SK-N-SH (cell line): ENCODE measurements at regions not wholly inside any gene's neighbourhood (a gene's known extent, or its start where the extent isn't known, plus 50 kb on each side); places are given as distances from the start of the nearest gene placed in this dataset.

ENCODE experiments used
- CTCF ChIA-PET: fragments of 300-600, 350-600 bp; formaldehyde crosslinking; extraction: SDS; loops from one replicate; lab custom pipeline; 2021; lab: Yijun Ruan, JAX
- POLR2A ChIA-PET: fragments of 350-600 bp; sonication (Branson Sonifier 250); formaldehyde crosslinking; extraction: SDS; loops from one replicate; lab custom pipeline; 2020; ENCODE audit warnings: antibody characterized with exemption, inconsistent platforms; lab: Yijun Ruan, JAX
- DNase-seq: peaks from one replicate; pipeline ENCODE4 v3.0.0; 2012
- H2AFZ ChIP-seq: fragments of 200-600 bp; sonication (generic); 2 replicates; pipeline ENCODE4 v1.8.1; 2016; ENCODE audit warnings: antibody characterized with exemption, mild to moderate bottlenecking, low read depth
- H3F3A ChIP-seq: fragments of 200-600 bp; sonication (generic); replicated peaks from 2 replicates; pipeline ENCODE3; 2016; ENCODE audit warnings: antibody characterized with exemption, mild to moderate bottlenecking; ENCODE audit not compliant: insufficient read depth
- H3K27ac ChIP-seq, 2 experiments: fragments of 200-500 bp in 1 of 2; fragments of 200-600 bp in 1 of 2; sonication (Bioruptor generic) in 1 of 2; sonication (generic), shearing (Covaris generic) in 1 of 2; 2 replicates each; pipeline versions ENCODE4 v1.5.1 to v1.6.1; 2014 to 2016; ENCODE audit warnings: low read depth in 2 of 2, inconsistent platforms in 1 of 2, low read length in 1 of 2, mild to moderate bottlenecking in 1 of 2, mixed read lengths in 1 of 2
- H3K27me3 ChIP-seq: fragments of 200-600 bp; sonication (generic), shearing (Covaris generic); 2 replicates; pipeline ENCODE4 v1.6.1; 2016; ENCODE audit warnings: mixed run types; ENCODE audit not compliant: insufficient read depth
- H3K36me3 ChIP-seq, 2 experiments: fragments of 200-500 bp in 1 of 2; fragments of 200-600 bp in 1 of 2; sonication (Bioruptor generic) in 1 of 2; sonication (generic) in 1 of 2; replicated peaks in 1 of 2; 2 replicates each; pipeline versions ENCODE3 to v1.5.1; 2014 to 2016; ENCODE audit warnings: low read length in 1 of 2, mild to moderate bottlenecking in 1 of 2; ENCODE audit not compliant: insufficient read depth in 2 of 2, control insufficient read depth in 1 of 2
- H3K4me1 ChIP-seq, 2 experiments: fragments of 200-500 bp in 1 of 2; fragments of 200-600 bp in 1 of 2; sonication (Bioruptor generic) in 1 of 2; sonication (generic), shearing (Covaris generic) in 1 of 2; 2 replicates each; pipeline versions ENCODE4 v1.5.1 to v1.6.1; 2014 to 2016; ENCODE audit warnings: low read depth in 1 of 2, low read length in 1 of 2, mixed run types in 1 of 2; ENCODE audit not compliant: insufficient read depth in 2 of 2, control insufficient read depth in 1 of 2
- H3K4me2 ChIP-seq: fragments of 200-600 bp; sonication (generic), shearing (Covaris generic); 2 replicates; pipeline ENCODE4 v1.6.1; 2017; ENCODE audit warnings: mixed run types
- H3K4me3 ChIP-seq, 2 experiments: fragments of 200-500 bp in 1 of 2; fragments of 200-600 bp in 1 of 2; sonication (Bioruptor generic) in 1 of 2; sonication (generic), shearing (Covaris generic) in 1 of 2; 2 replicates each; pipeline versions ENCODE4 v1.5.1 to v1.8.1; 2014 to 2016; ENCODE audit warnings: low read depth in 2 of 2, inconsistent platforms in 1 of 2, low read length in 1 of 2, mild to moderate bottlenecking in 1 of 2, mixed read lengths in 1 of 2, moderate library complexity in 1 of 2
- H3K79me2 ChIP-seq: fragments of 200-600 bp; sonication (generic); 2 replicates; pipeline ENCODE4 v1.8.1; 2017; ENCODE audit warnings: mild to moderate bottlenecking; ENCODE audit not compliant: insufficient read depth
- H3K9ac ChIP-seq: fragments of 200-600 bp; sonication (generic); 2 replicates; pipeline ENCODE4 v1.6.1; 2017; ENCODE audit warnings: mixed run types
- H3K9me2 ChIP-seq: fragments of 200-600 bp; sonication (generic); 2 replicates; pipeline ENCODE4 v1.6.1; 2017; ENCODE audit warnings: mixed run types
- H3K9me3 ChIP-seq: fragments of 200-600 bp; sonication (generic); 2 replicates; pipeline ENCODE4 v1.6.1; 2017; ENCODE audit warnings: mixed run types, mild to moderate bottlenecking, moderate library complexity
- H4K20me1 ChIP-seq: fragments of 200-600 bp; sonication (generic); 2 replicates; pipeline ENCODE4 v1.6.1; 2017; ENCODE audit warnings: mild to moderate bottlenecking, mixed run types; ENCODE audit not compliant: insufficient read depth
- ELF1 ChIP-seq: IDR thresholded peaks from 2 replicates; pipeline ENCODE4 v1.4.0; 2012
- FOSL2 ChIP-seq: IDR thresholded peaks from 2 replicates; pipeline ENCODE4 v1.4.0; 2012; ENCODE audit warnings: low read depth, mild to moderate bottlenecking, moderate library complexity, borderline replicate concordance
- GATA2 ChIP-seq: sonication (generic); formaldehyde crosslinking; IDR thresholded peaks from 2 replicates; pipeline ENCODE4 v1.5.0; 2020; ENCODE audit warnings: mild to moderate bottlenecking, missing genetic modification reagents
- JUND ChIP-seq: IDR thresholded peaks from 2 replicates; pipeline ENCODE4 v1.4.0; 2012
- MEF2A ChIP-seq: IDR thresholded peaks from 2 replicates; pipeline ENCODE4 v1.4.0; 2012; ENCODE audit warnings: low read depth, borderline replicate concordance
- MXI1 ChIP-seq: IDR thresholded peaks from 2 replicates; pipeline ENCODE4 v1.6.1; 2012; ENCODE audit warnings: mild to moderate bottlenecking, low read depth, low read length, improper control_type of control experiment
- NFIC ChIP-seq: IDR thresholded peaks from 2 replicates; pipeline ENCODE4 v1.4.0; 2012; ENCODE audit warnings: borderline replicate concordance
- POLR2AphosphoS5 ChIP-seq: IDR thresholded peaks from 2 replicates; pipeline ENCODE4 v1.6.1; 2012; ENCODE audit warnings: low read depth, low read length
- RAD21 ChIP-seq: IDR thresholded peaks from 2 replicates; pipeline ENCODE4 v1.6.1; 2012; ENCODE audit warnings: mild to moderate bottlenecking, low read length
- RCOR1 ChIP-seq: fragments of 150-350 bp; IDR thresholded peaks from 2 replicates; pipeline ENCODE4 v1.6.1; 2017; ENCODE audit warnings: antibody characterized with exemption, low read length
- RXRA ChIP-seq: IDR thresholded peaks from 2 replicates; pipeline ENCODE4 v1.4.0; 2012; ENCODE audit warnings: low read depth, mild to moderate bottlenecking, borderline replicate concordance
- SIN3A ChIP-seq: IDR thresholded peaks from 2 replicates; pipeline ENCODE4 v1.6.1; 2012; ENCODE audit warnings: low read depth, mild to moderate bottlenecking, low read length, moderate library complexity, borderline replicate concordance
- SMC3 ChIP-seq: IDR thresholded peaks from 2 replicates; pipeline ENCODE4 v1.6.1; 2012; ENCODE audit warnings: low read depth, low read length, improper control_type of control experiment
- TAF1 ChIP-seq: IDR thresholded peaks from 2 replicates; pipeline ENCODE4 v1.6.1; 2012; ENCODE audit warnings: low read depth, mild to moderate bottlenecking, low read length, moderate library complexity, borderline replicate concordance
- WGBS: methylation state at CpG from one replicate; pipeline ENCODE4 v1.1.6; 2017; ENCODE audit warnings: low lambda C conversion rate; 5-methylcytosine and 5-hydroxymethylcytosine counted together
- TF ChIP-seq, protein P1 (sequence below): fragments of 150-350 bp; IDR thresholded peaks from 2 replicates; pipeline ENCODE4 v1.6.1; 2016; ENCODE audit warnings: mild to moderate bottlenecking, low read depth, low read length
- TF ChIP-seq, protein P2 (sequence below): fragments of 200-600 bp; sonication (generic); IDR thresholded peaks from 2 replicates; pipeline ENCODE4 v1.6.1; 2017; ENCODE audit warnings: antibody characterized with exemption, mild to moderate bottlenecking, moderate library complexity
- TF ChIP-seq, protein P3 (sequence below): IDR thresholded peaks from 2 replicates; pipeline ENCODE4 v1.4.0; 2012; ENCODE audit warnings: low read depth, borderline replicate concordance
- TF ChIP-seq, protein P4 (sequence below): IDR thresholded peaks from 2 replicates; pipeline ENCODE4; 2012
- TF ChIP-seq, protein P5 (sequence below): IDR thresholded peaks from 2 replicates; pipeline ENCODE4 v1.4.0; 2012; ENCODE audit warnings: low read depth
- TF ChIP-seq, protein P6 (sequence below): fragments of 150-350 bp; IDR thresholded peaks from 2 replicates; pipeline ENCODE4 v1.6.1; 2017; ENCODE audit warnings: antibody characterized with exemption, low read length, low read depth, borderline replicate concordance

DNA sequence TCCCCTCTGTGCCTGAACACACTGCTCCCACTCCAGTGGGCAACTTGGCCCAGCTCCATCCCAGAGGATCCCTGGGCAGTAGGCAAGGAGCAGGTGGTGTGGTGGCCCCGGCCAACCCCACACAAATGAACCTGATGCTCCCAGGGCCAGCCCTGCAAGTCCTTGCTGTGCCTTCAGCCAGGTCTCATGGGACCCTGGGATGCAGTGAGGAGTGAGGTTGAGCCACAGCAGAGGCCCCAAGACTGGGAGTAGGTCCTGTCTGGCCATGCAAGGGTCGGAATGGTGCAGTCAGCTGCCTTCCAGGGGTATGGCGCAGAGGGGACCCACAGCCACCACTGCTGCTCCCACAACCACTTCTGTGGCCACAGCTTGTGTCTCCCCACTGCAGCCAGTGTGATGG lies 234.5 kb upstream of the DKK2 start:
- H3F3A ChIP-seq: no peaks in the 10 kb centered on the region
- no peak overlapping the region for H3K4me3 ChIP-seq
- no peaks in the 10 kb centered on the region for H3K36me3 ChIP-seq
- H3K9ac ChIP-seq: no peak overlapping the region
- TF ChIP-seq SIN3A (no peak), MXI1 (no peak), ELF1 (no peak), NFIC (no peak), GATA2 (CRISPR knock-in tag) (no peak)
- TF ChIP-seq, protein P1, sequence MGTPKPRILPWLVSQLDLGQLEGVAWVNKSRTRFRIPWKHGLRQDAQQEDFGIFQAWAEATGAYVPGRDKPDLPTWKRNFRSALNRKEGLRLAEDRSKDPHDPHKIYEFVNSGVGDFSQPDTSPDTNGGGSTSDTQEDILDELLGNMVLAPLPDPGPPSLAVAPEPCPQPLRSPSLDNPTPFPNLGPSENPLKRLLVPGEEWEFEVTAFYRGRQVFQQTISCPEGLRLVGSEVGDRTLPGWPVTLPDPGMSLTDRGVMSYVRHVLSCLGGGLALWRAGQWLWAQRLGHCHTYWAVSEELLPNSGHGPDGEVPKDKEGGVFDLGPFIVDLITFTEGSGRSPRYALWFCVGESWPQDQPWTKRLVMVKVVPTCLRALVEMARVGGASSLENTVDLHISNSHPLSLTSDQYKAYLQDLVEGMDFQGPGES: no peak
- H3K4me2 ChIP-seq: no peak overlapping the region
- no peak overlapping the region for H2AFZ ChIP-seq
- no peaks in the 10 kb centered on the region for H3K79me2 ChIP-seq
- no peaks in the 10 kb centered on the region for H4K20me1 ChIP-seq
- H3K9me3 ChIP-seq: no peaks in the 10 kb centered on the region
- H3K27ac ChIP-seq: no peak overlapping the region
- peaks cover 0 to 2% of the 10 kb centered on the region in 2 experiments; a peak in 2 of 4 replicates for H3K4me1 ChIP-seq
- DNase-seq: no peak
- no peaks in the 10 kb centered on the region for H3K27me3 ChIP-seq
- ChIA-PET CTCF (no interaction called here), POLR2A (no interaction called here)
- no peaks in the 10 kb centered on the region for H3K9me2 ChIP-seq
- 83% methylated on average over 1 of the region's 3 CpGs for WGBS

DNA sequence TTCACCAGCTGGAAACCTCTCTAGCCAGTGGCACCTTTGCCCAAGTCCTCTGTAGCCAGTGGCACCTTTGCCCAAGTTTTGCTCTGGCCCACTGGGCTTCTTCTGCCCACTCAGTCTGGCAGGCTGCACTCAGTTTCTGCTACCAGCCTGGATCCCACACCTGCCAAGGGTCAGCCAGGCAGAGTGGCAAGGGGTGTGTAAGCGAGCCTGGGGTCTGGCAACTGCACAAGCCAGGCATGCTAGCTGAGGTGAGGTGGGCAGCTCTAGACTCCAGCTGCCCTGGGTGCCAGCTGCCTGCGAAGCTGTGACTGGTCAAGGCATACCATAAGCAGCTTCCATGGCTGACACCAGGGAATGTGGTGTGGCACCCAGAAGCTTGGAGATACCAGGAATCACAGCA lies 233.1 kb upstream of the DKK2 start:
- Histone ChIP-seq H3K79me2 (no peaks in the 10 kb centered on the region), H3K36me3 (no peaks in the 10 kb centered on the region), H4K20me1 (no peaks in the 10 kb centered on the region), H3K27ac (no peak overlapping the region), H2AFZ (no peak overlapping the region), H3K9ac (no peak overlapping the region), H3K27me3 (no peaks in the 10 kb centered on the region), H3F3A (no peaks in the 10 kb centered on the region), H3K9me2 (no peaks in the 10 kb centered on the region), H3K4me3 (no peak overlapping the region), H3K4me1 (no peaks in the 10 kb centered on the region; a peak in 2 of 4 replicates), H3K9me3 (no peaks in the 10 kb centered on the region), H3K4me2 (no peak overlapping the region)
- DNase-seq: no peak
- CTCF ChIA-PET: no interaction called here
- POLR2A ChIA-PET: no interaction called here
- no CpG with 5 or more reads among the region's 2 CpGs for WGBS
- TF ChIP-seq TAF1: no peak
- TF ChIP-seq, protein P2, sequence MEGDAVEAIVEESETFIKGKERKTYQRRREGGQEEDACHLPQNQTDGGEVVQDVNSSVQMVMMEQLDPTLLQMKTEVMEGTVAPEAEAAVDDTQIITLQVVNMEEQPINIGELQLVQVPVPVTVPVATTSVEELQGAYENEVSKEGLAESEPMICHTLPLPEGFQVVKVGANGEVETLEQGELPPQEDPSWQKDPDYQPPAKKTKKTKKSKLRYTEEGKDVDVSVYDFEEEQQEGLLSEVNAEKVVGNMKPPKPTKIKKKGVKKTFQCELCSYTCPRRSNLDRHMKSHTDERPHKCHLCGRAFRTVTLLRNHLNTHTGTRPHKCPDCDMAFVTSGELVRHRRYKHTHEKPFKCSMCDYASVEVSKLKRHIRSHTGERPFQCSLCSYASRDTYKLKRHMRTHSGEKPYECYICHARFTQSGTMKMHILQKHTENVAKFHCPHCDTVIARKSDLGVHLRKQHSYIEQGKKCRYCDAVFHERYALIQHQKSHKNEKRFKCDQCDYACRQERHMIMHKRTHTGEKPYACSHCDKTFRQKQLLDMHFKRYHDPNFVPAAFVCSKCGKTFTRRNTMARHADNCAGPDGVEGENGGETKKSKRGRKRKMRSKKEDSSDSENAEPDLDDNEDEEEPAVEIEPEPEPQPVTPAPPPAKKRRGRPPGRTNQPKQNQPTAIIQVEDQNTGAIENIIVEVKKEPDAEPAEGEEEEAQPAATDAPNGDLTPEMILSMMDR: no peak
- no peak for TF ChIP-seq MXI1
- no peak for TF ChIP-seq MEF2A
- no peak for TF ChIP-seq ELF1
- no peak for TF ChIP-seq POLR2AphosphoS5
- TF ChIP-seq GATA2 (CRISPR knock-in tag): no peak
- TF ChIP-seq RCOR1: no peak
- TF ChIP-seq, protein P1: no peak
- TF ChIP-seq FOSL2: no peak
- TF ChIP-seq, protein P3, sequence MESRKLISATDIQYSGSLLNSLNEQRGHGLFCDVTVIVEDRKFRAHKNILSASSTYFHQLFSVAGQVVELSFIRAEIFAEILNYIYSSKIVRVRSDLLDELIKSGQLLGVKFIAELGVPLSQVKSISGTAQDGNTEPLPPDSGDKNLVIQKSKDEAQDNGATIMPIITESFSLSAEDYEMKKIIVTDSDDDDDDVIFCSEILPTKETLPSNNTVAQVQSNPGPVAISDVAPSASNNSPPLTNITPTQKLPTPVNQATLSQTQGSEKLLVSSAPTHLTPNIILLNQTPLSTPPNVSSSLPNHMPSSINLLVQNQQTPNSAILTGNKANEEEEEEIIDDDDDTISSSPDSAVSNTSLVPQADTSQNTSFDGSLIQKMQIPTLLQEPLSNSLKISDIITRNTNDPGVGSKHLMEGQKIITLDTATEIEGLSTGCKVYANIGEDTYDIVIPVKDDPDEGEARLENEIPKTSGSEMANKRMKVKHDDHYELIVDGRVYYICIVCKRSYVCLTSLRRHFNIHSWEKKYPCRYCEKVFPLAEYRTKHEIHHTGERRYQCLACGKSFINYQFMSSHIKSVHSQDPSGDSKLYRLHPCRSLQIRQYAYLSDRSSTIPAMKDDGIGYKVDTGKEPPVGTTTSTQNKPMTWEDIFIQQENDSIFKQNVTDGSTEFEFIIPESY: no peak
- no peak for TF ChIP-seq RAD21
- TF ChIP-seq, protein P4, sequence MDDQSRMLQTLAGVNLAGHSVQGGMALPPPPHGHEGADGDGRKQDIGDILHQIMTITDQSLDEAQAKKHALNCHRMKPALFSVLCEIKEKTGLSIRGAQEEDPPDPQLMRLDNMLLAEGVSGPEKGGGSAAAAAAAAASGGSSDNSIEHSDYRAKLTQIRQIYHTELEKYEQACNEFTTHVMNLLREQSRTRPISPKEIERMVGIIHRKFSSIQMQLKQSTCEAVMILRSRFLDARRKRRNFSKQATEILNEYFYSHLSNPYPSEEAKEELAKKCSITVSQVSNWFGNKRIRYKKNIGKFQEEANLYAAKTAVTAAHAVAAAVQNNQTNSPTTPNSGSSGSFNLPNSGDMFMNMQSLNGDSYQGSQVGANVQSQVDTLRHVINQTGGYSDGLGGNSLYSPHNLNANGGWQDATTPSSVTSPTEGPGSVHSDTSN: no peak
- TF ChIP-seq JUND: no peak
- no peak for TF ChIP-seq SMC3
- TF ChIP-seq, protein P5, sequence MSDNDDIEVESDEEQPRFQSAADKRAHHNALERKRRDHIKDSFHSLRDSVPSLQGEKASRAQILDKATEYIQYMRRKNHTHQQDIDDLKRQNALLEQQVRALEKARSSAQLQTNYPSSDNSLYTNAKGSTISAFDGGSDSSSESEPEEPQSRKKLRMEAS: no peak
- TF ChIP-seq, protein P6, sequence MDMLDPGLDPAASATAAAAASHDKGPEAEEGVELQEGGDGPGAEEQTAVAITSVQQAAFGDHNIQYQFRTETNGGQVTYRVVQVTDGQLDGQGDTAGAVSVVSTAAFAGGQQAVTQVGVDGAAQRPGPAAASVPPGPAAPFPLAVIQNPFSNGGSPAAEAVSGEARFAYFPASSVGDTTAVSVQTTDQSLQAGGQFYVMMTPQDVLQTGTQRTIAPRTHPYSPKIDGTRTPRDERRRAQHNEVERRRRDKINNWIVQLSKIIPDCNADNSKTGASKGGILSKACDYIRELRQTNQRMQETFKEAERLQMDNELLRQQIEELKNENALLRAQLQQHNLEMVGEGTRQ: no peak
- no peak for TF ChIP-seq RXRA
